H1 (cell line): ENCODE measurements at regions not wholly inside any gene's neighbourhood (a gene's known extent, or its start where the extent isn't known, plus 50 kb on each side); places are given as distances from the start of the nearest gene placed in this dataset.

Experiments used
- CTCF ChIA-PET: fragments of 300-600 bp; sonication (Branson Sonifier 250); formaldehyde crosslinking; loops from one replicate; lab custom pipeline; 2021; ENCODE audit not compliant: partially characterized antibody; lab: Charles Lee
- POLR2A ChIA-PET: fragments of 300-600 bp; sonication (Branson Sonifier 250); formaldehyde crosslinking; loops from one replicate; lab custom pipeline; 2021; ENCODE audit warnings: inconsistent platforms; ENCODE audit not compliant: partially characterized antibody; lab: Charles Lee
- DNase-seq, 2 experiments: peaks; one replicate each; pipeline versions ENCODE4 v3.0.0 to v3.0.0-alpha.2; 2010 to 2022; ENCODE audit warnings: low spot score in 2 of 2, low read depth in 1 of 2, mixed read lengths in 1 of 2
- FAIRE-seq: peaks from 2 replicates; lab custom pipeline; 2011; peaks lifted over from hg19 to GRCh38; lab: Jason Lieb, UNC
- H2AFZ ChIP-seq: 2 replicates; pipeline ENCODE4 v1.8.1; 2012; ENCODE audit warnings: low read length, inconsistent platforms
- H2AK5ac ChIP-seq: 2 replicates; pipeline ENCODE4 v1.6.1; 2013; ENCODE audit warnings: low read depth, low read length
- H2BK120ac ChIP-seq: replicated peaks from 2 replicates; pipeline ENCODE3; 2013; ENCODE audit warnings: low read depth, low read length, inconsistent platforms
- H2BK12ac ChIP-seq: 2 replicates; pipeline ENCODE4 v1.6.1; 2013; ENCODE audit warnings: low read depth, low read length
- H2BK15ac ChIP-seq: 2 replicates; pipeline ENCODE4 v1.6.1; 2013; ENCODE audit warnings: low read length
- H2BK20ac ChIP-seq: 2 replicates; pipeline ENCODE4 v1.6.1; 2013; ENCODE audit warnings: low read length
- H2BK5ac ChIP-seq: 2 replicates; pipeline ENCODE4 v1.6.1; 2013; ENCODE audit warnings: low read depth, low read length
- H3K14ac ChIP-seq: 2 replicates; pipeline ENCODE4 v1.6.1; 2013; ENCODE audit warnings: inconsistent platforms; ENCODE audit not compliant: insufficient read length
- H3K18ac ChIP-seq: 2 replicates; pipeline ENCODE4 v1.6.1; 2013; ENCODE audit warnings: low read length; ENCODE audit errors: extremely low read depth
- H3K23ac ChIP-seq: 2 replicates; pipeline ENCODE4 v1.6.1; 2013; ENCODE audit warnings: inconsistent platforms; ENCODE audit not compliant: insufficient read length
- H3K23me2 ChIP-seq: 2 replicates; pipeline ENCODE4 v1.6.1; 2013; ENCODE audit warnings: low read depth, low read length
- H3K27ac ChIP-seq: 2 replicates; pipeline ENCODE4 v1.6.1; 2011; ENCODE audit warnings: low read depth, low read length, inconsistent platforms
- H3K27me3 ChIP-seq, 4 experiments: replicated peaks in 1 of 4; 1 replicate in 1 of 4; 2 replicates in 3 of 4; pipeline versions ENCODE4 v1.6.1 to v1.8.1; 2011 to 2013; ENCODE audit warnings: low read length in 3 of 4, mild to moderate bottlenecking in 3 of 4, inconsistent platforms in 2 of 4, mixed read lengths in 2 of 4, moderate library complexity in 1 of 4; ENCODE audit not compliant: control insufficient read depth in 3 of 4, insufficient read depth in 3 of 4; ENCODE audit errors: extremely low read depth in 1 of 4
- H3K36me3 ChIP-seq, 4 experiments: 2 replicates each; pipeline versions ENCODE4 v1.6.1 to v1.8.1; 2011 to 2013; ENCODE audit warnings: mild to moderate bottlenecking in 4 of 4, low read length in 3 of 4, moderate library complexity in 2 of 4, control low read depth in 1 of 4, inconsistent platforms in 1 of 4; ENCODE audit not compliant: insufficient read depth in 4 of 4, control insufficient read depth in 2 of 4
- H3K4ac ChIP-seq: replicated peaks from 2 replicates; pipeline ENCODE3; 2013; ENCODE audit warnings: low read length, low read depth, mixed read lengths, inconsistent platforms; ENCODE audit not compliant: insufficient read length
- H3K4me1 ChIP-seq, 4 experiments: replicated peaks in 1 of 4; 1 replicate in 1 of 4; 2 replicates in 3 of 4; pipeline versions ENCODE4 v1.6.1 to v1.8.1; 2011 to 2013; ENCODE audit warnings: low read length in 3 of 4, inconsistent platforms in 2 of 4, mixed read lengths in 1 of 4; ENCODE audit not compliant: insufficient read depth in 4 of 4, control insufficient read depth in 3 of 4
- H3K4me2 ChIP-seq, 2 experiments: 2 replicates each; pipeline versions ENCODE4 v1.6.1 to v1.8.1; 2011 to 2013; ENCODE audit warnings: low read depth in 2 of 2, low read length in 2 of 2, control low read depth in 1 of 2, inconsistent platforms in 1 of 2, mild to moderate bottlenecking in 1 of 2; ENCODE audit not compliant: insufficient read depth in 1 of 2
- H3K4me3 ChIP-seq, 4 experiments: fragments of 200-600, 300-600 bp in 1 of 4; sonication (generic), shearing (Covaris generic), sonication (Bioruptor Twin) in 1 of 4; 2 replicates each; pipeline versions ENCODE4 v1.5.1 to v1.8.1; 2011 to 2016; ENCODE audit warnings: low read length in 4 of 4, low read depth in 3 of 4, control low read depth in 2 of 4, inconsistent platforms in 2 of 4, mild to moderate bottlenecking in 2 of 4, mixed read lengths in 1 of 4, moderate library complexity in 1 of 4; ENCODE audit not compliant: insufficient read depth in 2 of 4; ENCODE audit errors: extremely low read depth in 1 of 4
- H3K56ac ChIP-seq: replicated peaks from 2 replicates; pipeline ENCODE3; 2013; ENCODE audit warnings: low read depth, mild to moderate bottlenecking, mixed read lengths, low read length, inconsistent platforms; ENCODE audit not compliant: insufficient read length
- H3K79me1 ChIP-seq: 2 replicates; pipeline ENCODE4 v1.6.1; 2013; ENCODE audit warnings: low read depth, low read length, control low read depth
- H3K79me2 ChIP-seq, 2 experiments: 2 replicates each; pipeline versions ENCODE4 v1.6.1 to v1.8.1; 2012 to 2013; ENCODE audit warnings: low read length in 2 of 2, mild to moderate bottlenecking in 2 of 2, inconsistent platforms in 1 of 2; ENCODE audit not compliant: insufficient read depth in 2 of 2, control insufficient read depth in 1 of 2
- H3K9ac ChIP-seq, 4 experiments: replicated peaks in 1 of 4; 1 replicate in 1 of 4; 2 replicates in 3 of 4; pipeline versions ENCODE4 v1.6.1 to v1.8.1; 2011 to 2013; ENCODE audit warnings: low read depth in 3 of 4, low read length in 3 of 4, control low read depth in 2 of 4, mild to moderate bottlenecking in 2 of 4, moderate library complexity in 2 of 4, inconsistent platforms in 1 of 4; ENCODE audit errors: extremely low read depth in 1 of 4
- H3K9me3 ChIP-seq, 2 experiments: 2 replicates each; pipeline versions ENCODE4 v1.6.1 to v1.8.1; 2012 to 2013; ENCODE audit warnings: mild to moderate bottlenecking in 2 of 2, moderate library complexity in 2 of 2, control low read depth in 1 of 2, inconsistent platforms in 1 of 2, low read depth in 1 of 2, low read length in 1 of 2, mixed read lengths in 1 of 2; ENCODE audit not compliant: insufficient read depth in 2 of 2
- H4K20me1 ChIP-seq, 2 experiments: replicated peaks in 1 of 2; 2 replicates each; pipeline versions ENCODE3 to v1.8.1; 2011 to 2013; ENCODE audit warnings: inconsistent platforms in 2 of 2, low read length in 2 of 2, mild to moderate bottlenecking in 1 of 2; ENCODE audit not compliant: insufficient read depth in 2 of 2, control insufficient read depth in 1 of 2
- H4K5ac ChIP-seq: 2 replicates; pipeline ENCODE4 v1.6.1; 2013; ENCODE audit warnings: low read length, low read depth, mixed read lengths, inconsistent platforms; ENCODE audit not compliant: insufficient read length
- H4K8ac ChIP-seq: 2 replicates; pipeline ENCODE4 v1.8.0; 2013; ENCODE audit warnings: mild to moderate bottlenecking, moderate library complexity, low read length, inconsistent platforms; ENCODE audit not compliant: insufficient read depth; ENCODE audit errors: extremely low read depth
- H4K91ac ChIP-seq: replicated peaks from 2 replicates; pipeline ENCODE3; 2013; ENCODE audit warnings: low read length, mixed read lengths, inconsistent platforms; ENCODE audit not compliant: insufficient read length
- ATF2 ChIP-seq: IDR thresholded peaks from 2 replicates; pipeline ENCODE4 v1.6.1; 2012; ENCODE audit warnings: low read length, inconsistent platforms
- BACH1 ChIP-seq: IDR thresholded peaks from 2 replicates; pipeline ENCODE4 v1.6.1; 2012; ENCODE audit warnings: low read length, improper control_type of control experiment
- CHD1 ChIP-seq: IDR thresholded peaks from 2 replicates; pipeline ENCODE4 v1.6.1; 2012; ENCODE audit warnings: low read depth, low read length, improper control_type of control experiment
- E2F6 ChIP-seq: IDR thresholded peaks from 2 replicates; pipeline ENCODE4 v1.6.1; 2012; ENCODE audit warnings: inconsistent platforms
- GTF2F1 ChIP-seq: IDR thresholded peaks from 2 replicates; pipeline ENCODE4 v1.6.1; 2012; ENCODE audit warnings: low read depth, low read length, improper control_type of control experiment, borderline replicate concordance
- HDAC6 ChIP-seq: IDR thresholded peaks from one replicate; pipeline ENCODE4 v1.7.1; 2012; ENCODE audit warnings: low read depth, mild to moderate bottlenecking, inconsistent platforms, low read length, moderate library complexity
- KDM1A ChIP-seq: fragments of 200-600, 300-600 bp; sonication (generic); IDR thresholded peaks from 2 replicates; pipeline ENCODE4 v1.7.1; 2016; ENCODE audit warnings: mild to moderate bottlenecking, low read length, borderline replicate concordance
- KDM5A ChIP-seq: fragments of 200-600 bp; IDR thresholded peaks from 2 replicates; pipeline ENCODE4 v1.7.1; 2012; ENCODE audit warnings: mild to moderate bottlenecking, low read length, inconsistent platforms, mixed read lengths
- PHF8 ChIP-seq: fragments of 200-600 bp; sonication (generic); conservative IDR thresholded peaks from 2 replicates; pipeline ENCODE4 v1.7.1; 2012; ENCODE audit warnings: low read depth, mild to moderate bottlenecking, inconsistent platforms, low read length, moderate library complexity
- SAP30 ChIP-seq: fragments of 300-600 bp; sonication (generic); IDR thresholded peaks from 2 replicates; pipeline ENCODE4 v1.7.1; 2012; ENCODE audit warnings: low read length, moderate library complexity, mild to moderate bottlenecking, inconsistent platforms; ENCODE audit not compliant: insufficient read depth, insufficient replicate concordance
- TCF12 ChIP-seq: IDR thresholded peaks from 2 replicates; pipeline ENCODE4 v1.6.1; 2011; ENCODE audit warnings: low read depth, mild to moderate bottlenecking, low read length
- WGBS, 2 experiments: shearing (Covaris generic) in 1 of 2; methylation state at CpG; one replicate each; pipeline versions ENCODE4 v1.1.6 to v1.1.7; 2013 to 2015; ENCODE audit warnings: low lambda C conversion rate in 2 of 2, mixed read lengths in 2 of 2, inconsistent platforms in 1 of 2, low coverage in 1 of 2, missing lambda C conversion rate in 1 of 2; ENCODE audit not compliant: insufficient replicate concordance in 2 of 2, insufficient coverage in 1 of 2, insufficient read length in 1 of 2; ENCODE audit errors: extremely low coverage in 1 of 2, missing lambda C conversion rate in 1 of 2; 5-methylcytosine and 5-hydroxymethylcytosine counted together

- Histone ChIP-seq H3K4me2 (no peak overlapping the region), H4K5ac (no peak overlapping the region), H2BK20ac (no peak overlapping the region), H3K79me2 (peaks cover 0 to 36% of the 10 kb centered on the region in 2 experiments; a peak in 2 of 4 replicates), H2BK120ac (no peak overlapping the region), H4K91ac (no peak overlapping the region), H3K4me3 (no peak overlapping the region), H3K4me1 (peaks cover 0 to 14% (median 5%) of the 10 kb centered on the region in 4 experiments; a peak in 5 of 7 replicates), H2BK15ac (no peak overlapping the region), H3K4ac (no peak overlapping the region), H2AFZ (no peak overlapping the region), H3K79me1 (no peaks in the 10 kb centered on the region; the same call in 1 of the 2 replicates), H3K9me3 (no peaks in the 10 kb centered on the region), H3K23ac (no peak overlapping the region), H3K23me2 (no peaks in the 10 kb centered on the region), H3K18ac (no peak overlapping the region), H3K27me3 (no peaks in the 10 kb centered on the region), H4K20me1 (no peaks in the 10 kb centered on the region), H2BK12ac (no peak overlapping the region; the same call in 1 of the 2 replicates), H2AK5ac (no peak overlapping the region), H3K9ac (no peak overlapping the region), H2BK5ac (no peak overlapping the region), H3K27ac (no peak overlapping the region), H3K36me3 (no peaks in the 10 kb centered on the region), H3K14ac (no peak overlapping the region), H4K8ac (no peak overlapping the region), H3K56ac (no peak overlapping the region)
- DNase-seq (no peak), FAIRE-seq (no peak)
- WGBS, 2 experiments: 82% methylated on average over 4 of the region's 4 CpGs; no CpG with 5 or more reads in 1 of the 2 experiments
- ChIA-PET POLR2A (no interaction called here), CTCF (no interaction called here)
- TF ChIP-seq KDM1A (no peak), GTF2F1 (no peak), PHF8 (no peak), KDM5A (no peak), SAP30 (no peak), ATF2 (no peak), TCF12 (no peak), BACH1 (no peak), CHD1 (no peak), HDAC6 (no peak), E2F6 (no peak)
Observed at GRCh38 chr14:71481021-71481654, 451.1 kb upstream of the RGS6 start.
